ENCODE measurements at regions not wholly inside any gene's neighbourhood (a gene's known extent, or its start where the extent isn't known, plus 50 kb on each side); places are given as distances from the start of the nearest gene placed in this dataset.

GRCh38 chr11:32221476-32222032 lies 130.7 kb downstream of the RCN1 start:
- no peak for TF ChIP-seq CTCF (IDR thresholded peaks at IDR 0.05; ENCODE audit: low read depth, low read length)
- no peak overlapping the region for H3K4me3 ChIP-seq (ENCODE audit: low read depth, low read length)

GRCh38 chr11:32224580-32224979 lies 133.7 kb downstream of the RCN1 start:
- H3K4me3 ChIP-seq (ENCODE audit: low read depth, low read length), result no peak overlapping the region
- TF ChIP-seq CTCF (IDR thresholded peaks at IDR 0.05; ENCODE audit: low read depth, low read length), result no peak

- no peak overlapping the region for H3K4me3 ChIP-seq (ENCODE audit: low read depth, low read length)
- TF ChIP-seq CTCF (IDR thresholded peaks at IDR 0.05; ENCODE audit: low read depth, low read length), result no peak
Observed at GRCh38 chr11:32225571-32226285, 134.9 kb downstream of the RCN1 start.

- no peak overlapping the region for H3K4me3 ChIP-seq (ENCODE audit: low read depth, low read length)
Observed at GRCh38 chr11:32226480-32226879, 135.6 kb downstream of the RCN1 start.

GRCh38 chr11:32229576-32230240 lies 138.8 kb downstream of the RCN1 start:
- H3K4me3 ChIP-seq (ENCODE audit: low read depth, low read length), result no peak overlapping the region
- TF ChIP-seq CTCF (IDR thresholded peaks at IDR 0.05; ENCODE audit: low read depth, low read length), result no peak

More at GRCh38 chr11:32226480-32226879, 135.6 kb downstream of the RCN1 start:
- TF ChIP-seq CTCF (IDR thresholded peaks at IDR 0.05; ENCODE audit: low read depth, low read length), result no peak

GRCh38 chr11:32231909-32232493 lies 141.1 kb downstream of the RCN1 start:
- TF ChIP-seq CTCF (IDR thresholded peaks at IDR 0.05; ENCODE audit: low read depth, low read length), result peak; percentile 55
- H3K4me3 ChIP-seq (ENCODE audit: low read depth, low read length), result no peak overlapping the region

- H3K4me3 ChIP-seq (ENCODE audit: low read depth, low read length), result no peak overlapping the region
- no peak for TF ChIP-seq CTCF (IDR thresholded peaks at IDR 0.05; ENCODE audit: low read depth, low read length)
Observed at GRCh38 chr11:32232516-32232915, 141.6 kb downstream of the RCN1 start.
